Glutamatergic neuron (in vitro differentiated cells): ENCODE measurements at regions not wholly inside any gene's neighbourhood (a gene's known extent, or its start where the extent isn't known, plus 50 kb on each side); places are given as distances from the start of the nearest gene placed in this dataset.

Source experiments
- DNase-seq: peaks from one replicate; pipeline ENCODE4 v3.0.0; 2022
- H3K27ac Mint-ChIP-seq: one replicate; pipeline ENCODE4 v1.8.0; 2020; ENCODE audit warnings: mild to moderate bottlenecking, mixed read lengths, inconsistent platforms; ENCODE audit not compliant: unreplicated experiment
- H3K27me3 Mint-ChIP-seq: one replicate; pipeline ENCODE4 v1.8.0; 2020; ENCODE audit warnings: mild to moderate bottlenecking, moderate library complexity, mixed read lengths, inconsistent platforms; ENCODE audit not compliant: unreplicated experiment
- H3K36me3 Mint-ChIP-seq: one replicate; pipeline ENCODE4 v1.8.0; 2020; ENCODE audit warnings: mild to moderate bottlenecking, mixed read lengths, inconsistent platforms; ENCODE audit not compliant: unreplicated experiment
- H3K4me1 Mint-ChIP-seq: one replicate; pipeline ENCODE4 v1.8.0; 2020; ENCODE audit warnings: mild to moderate bottlenecking, low read depth, mixed read lengths, inconsistent platforms; ENCODE audit not compliant: unreplicated experiment
- H3K4me3 Mint-ChIP-seq: one replicate; pipeline ENCODE4 v1.8.0; 2020; ENCODE audit warnings: mild to moderate bottlenecking, mixed read lengths, inconsistent platforms; ENCODE audit not compliant: unreplicated experiment
- H3K9me3 Mint-ChIP-seq: one replicate; pipeline ENCODE4 v1.8.0; 2020; ENCODE audit warnings: mild to moderate bottlenecking, moderate library complexity, mixed read lengths, inconsistent platforms; ENCODE audit not compliant: unreplicated experiment
- TF ChIP-seq, protein P1 (sequence below): fragments of 200-600 bp; sonication (generic); IDR thresholded peaks from one replicate; pipeline ENCODE4 v1.5.0; 2021; ENCODE audit not compliant: partially characterized antibody, unreplicated experiment

GRCh38 chr1:68620571-68620970, 123.7 kb upstream of the DEPDC1 start:
- Mint-ChIP-seq H3K9me3 (peaks cover 4% of the 10 kb centered on the region), H3K36me3 (peaks cover 9% of the 10 kb centered on the region), H3K27me3 (no peaks in the 10 kb centered on the region), H3K27ac (no peak overlapping the region), H3K4me3 (no peak overlapping the region), H3K4me1 (peaks cover 2% of the 10 kb centered on the region)
- no peak for DNase-seq
- TF ChIP-seq, protein P1, sequence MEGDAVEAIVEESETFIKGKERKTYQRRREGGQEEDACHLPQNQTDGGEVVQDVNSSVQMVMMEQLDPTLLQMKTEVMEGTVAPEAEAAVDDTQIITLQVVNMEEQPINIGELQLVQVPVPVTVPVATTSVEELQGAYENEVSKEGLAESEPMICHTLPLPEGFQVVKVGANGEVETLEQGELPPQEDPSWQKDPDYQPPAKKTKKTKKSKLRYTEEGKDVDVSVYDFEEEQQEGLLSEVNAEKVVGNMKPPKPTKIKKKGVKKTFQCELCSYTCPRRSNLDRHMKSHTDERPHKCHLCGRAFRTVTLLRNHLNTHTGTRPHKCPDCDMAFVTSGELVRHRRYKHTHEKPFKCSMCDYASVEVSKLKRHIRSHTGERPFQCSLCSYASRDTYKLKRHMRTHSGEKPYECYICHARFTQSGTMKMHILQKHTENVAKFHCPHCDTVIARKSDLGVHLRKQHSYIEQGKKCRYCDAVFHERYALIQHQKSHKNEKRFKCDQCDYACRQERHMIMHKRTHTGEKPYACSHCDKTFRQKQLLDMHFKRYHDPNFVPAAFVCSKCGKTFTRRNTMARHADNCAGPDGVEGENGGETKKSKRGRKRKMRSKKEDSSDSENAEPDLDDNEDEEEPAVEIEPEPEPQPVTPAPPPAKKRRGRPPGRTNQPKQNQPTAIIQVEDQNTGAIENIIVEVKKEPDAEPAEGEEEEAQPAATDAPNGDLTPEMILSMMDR = no peak

DNA sequence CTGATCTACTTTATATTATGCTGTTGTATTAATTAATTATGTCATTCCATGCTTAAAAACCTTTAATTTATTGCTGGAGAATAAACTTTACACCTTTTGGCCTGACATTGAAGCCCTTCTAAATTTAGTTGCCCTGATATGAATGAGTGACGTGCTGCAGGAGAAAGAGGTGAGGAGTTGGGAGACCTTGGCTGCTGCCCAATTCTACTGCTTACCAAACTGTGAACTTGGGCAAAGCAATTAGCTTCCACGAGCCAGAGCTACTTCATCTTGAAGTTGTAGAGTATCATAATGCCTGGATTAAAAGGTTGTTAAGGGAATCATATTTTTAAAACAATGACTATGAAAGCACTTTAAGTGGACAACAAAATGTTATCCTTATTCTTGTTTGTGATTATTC, 126.8 kb upstream of the DEPDC1 start:
- H3K4me1 Mint-ChIP-seq = peaks cover 2% of the 10 kb centered on the region
- DNase-seq = no peak
- H3K27ac Mint-ChIP-seq = no peak overlapping the region
- TF ChIP-seq, protein P1 = no peak
- H3K4me3 Mint-ChIP-seq = no peak overlapping the region
- peaks cover 2% of the 10 kb centered on the region for H3K9me3 Mint-ChIP-seq
- H3K36me3 Mint-ChIP-seq = peaks cover 6% of the 10 kb centered on the region
- no peaks in the 10 kb centered on the region for H3K27me3 Mint-ChIP-seq

DNA sequence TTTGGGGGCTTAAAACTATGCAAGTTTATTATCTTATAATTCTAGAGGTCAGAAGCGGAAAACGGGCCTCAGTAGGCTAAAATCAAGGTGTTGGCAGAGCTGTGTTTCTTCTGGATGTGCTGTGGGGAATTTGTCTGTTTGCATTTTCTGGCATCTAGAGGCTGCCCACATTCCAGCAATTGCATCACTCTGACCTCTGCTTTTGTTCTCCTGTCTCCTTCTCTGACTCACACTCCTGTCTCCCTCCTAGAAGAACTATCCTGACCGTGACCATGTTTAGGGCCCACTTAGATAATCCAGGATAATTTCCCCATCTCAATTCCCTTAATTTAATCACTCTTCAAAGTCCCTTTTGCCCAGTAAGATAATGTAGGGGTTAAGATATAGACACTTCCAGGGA, 127.4 kb upstream of the DEPDC1 start:
- Mint-ChIP-seq H3K27ac (no peak overlapping the region), H3K36me3 (peaks cover under 1% of the 10 kb centered on the region), H3K9me3 (peaks cover 2% of the 10 kb centered on the region), H3K4me1 (peaks cover 2% of the 10 kb centered on the region), H3K27me3 (no peaks in the 10 kb centered on the region), H3K4me3 (no peak overlapping the region)
- DNase-seq = no peak
- TF ChIP-seq, protein P1 = no peak

- Mint-ChIP-seq H3K27me3 (no peaks in the 10 kb centered on the region), H3K27ac (no peak overlapping the region), H3K4me3 (no peak overlapping the region), H3K4me1 (peaks cover 3% of the 10 kb centered on the region), H3K9me3 (peaks cover 2% of the 10 kb centered on the region), H3K36me3 (no peaks in the 10 kb centered on the region)
- no peak for DNase-seq
- TF ChIP-seq, protein P1 = no peak
These were observed 128.7 kb upstream of the DEPDC1 start for GRCh38 chr1:68625624-68626023.

GRCh38 chr1:68633141-68633919, 136.4 kb upstream of the DEPDC1 start:
- H3K27me3 Mint-ChIP-seq = no peaks in the 10 kb centered on the region
- peaks cover 1% of the 10 kb centered on the region for H3K4me1 Mint-ChIP-seq
- H3K9me3 Mint-ChIP-seq = no peaks in the 10 kb centered on the region
- no peak overlapping the region for H3K27ac Mint-ChIP-seq
- H3K36me3 Mint-ChIP-seq = no peaks in the 10 kb centered on the region
- H3K4me3 Mint-ChIP-seq = no peak overlapping the region
- TF ChIP-seq, protein P1 = no peak
- DNase-seq = no peak
